Right renal pelvis (tissue), 4 donors: ENCODE measurements at regions not wholly inside any gene's neighbourhood (a gene's known extent, or its start where the extent isn't known, plus 50 kb on each side); places are given as distances from the start of the nearest gene placed in this dataset.

Experiments
- DNase-seq, 4 donors: peaks; one replicate each; pipeline ENCODE4 v3.0.0-alpha.2; 2013; ENCODE audit warnings: low read depth in 4 of 4, low spot score in 3 of 4, missing footprints in 1 of 4

DNA sequence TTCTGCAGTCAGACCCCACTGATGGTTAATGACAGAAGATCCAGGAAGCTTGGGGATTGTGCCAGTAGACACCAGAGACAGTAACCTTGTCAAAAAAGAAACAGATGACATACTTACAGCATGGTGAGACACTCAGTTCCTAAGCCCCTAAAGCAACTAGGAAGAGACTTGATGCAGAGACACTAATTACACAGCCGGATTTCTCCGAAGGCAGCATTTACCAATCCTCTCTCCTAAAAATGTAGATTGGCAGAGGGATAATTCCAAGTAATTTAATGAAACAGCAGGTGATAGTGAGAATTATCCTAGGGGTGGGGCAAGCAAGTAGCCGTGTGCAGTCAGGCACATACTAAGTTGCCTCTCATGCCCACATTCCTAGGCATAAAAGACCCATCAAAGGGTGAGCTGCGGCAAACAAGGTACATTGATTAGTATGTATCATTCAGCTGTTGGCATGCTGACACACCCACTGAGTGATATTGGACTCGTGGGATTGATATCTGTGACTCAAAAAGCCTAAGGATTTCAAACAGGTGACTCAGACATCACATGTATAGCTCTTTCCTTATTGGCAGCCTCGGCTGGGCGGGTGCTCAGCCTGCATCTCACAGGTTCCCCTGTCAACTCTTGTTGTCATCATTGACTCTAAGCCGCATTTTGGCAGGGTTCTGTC lies 296.7 kb upstream of the ATP5MC3 start:
- DNase-seq, result no peak

DNA sequence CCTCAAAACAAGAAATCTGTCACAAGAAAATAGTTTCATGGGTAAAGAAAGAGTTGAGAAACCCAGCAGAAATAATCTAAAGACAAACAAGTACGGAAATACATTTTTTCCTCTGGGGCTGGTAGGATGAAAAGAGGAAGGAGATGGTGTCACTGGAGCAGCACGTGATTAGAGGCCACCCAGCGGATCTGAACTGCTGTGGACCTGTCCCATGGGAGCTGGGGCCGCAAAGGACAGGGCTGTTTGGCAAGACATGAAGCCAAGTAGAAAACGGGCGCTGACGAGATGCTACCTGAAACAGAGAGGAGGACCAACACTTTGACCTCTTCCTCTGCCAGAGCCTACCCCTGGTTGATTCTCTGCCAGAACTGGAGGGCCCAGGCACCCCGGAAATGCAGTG lies 295.4 kb upstream of the ATP5MC3 start:
- DNase-seq, result no peak

DNA sequence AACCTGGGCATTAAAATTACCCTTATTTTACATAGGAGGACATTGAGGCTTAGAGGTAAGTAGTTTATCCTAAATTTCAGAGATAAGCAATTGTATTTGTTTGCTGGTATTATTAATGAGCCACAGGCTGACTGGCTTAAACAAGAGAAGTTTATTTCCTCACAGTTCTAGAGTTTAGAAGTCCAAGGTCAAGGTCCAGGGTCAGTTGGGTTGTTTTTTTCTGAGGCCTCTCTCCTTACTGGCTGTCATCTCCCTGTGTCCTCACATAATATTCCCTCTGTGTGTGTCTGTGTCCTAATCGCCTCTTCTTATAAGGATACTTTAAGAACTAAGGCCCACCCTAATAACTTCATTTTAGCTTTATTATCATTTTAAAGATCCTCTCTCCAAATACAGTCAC lies 294.9 kb upstream of the ATP5MC3 start:
- DNase-seq, result no peak

DNA sequence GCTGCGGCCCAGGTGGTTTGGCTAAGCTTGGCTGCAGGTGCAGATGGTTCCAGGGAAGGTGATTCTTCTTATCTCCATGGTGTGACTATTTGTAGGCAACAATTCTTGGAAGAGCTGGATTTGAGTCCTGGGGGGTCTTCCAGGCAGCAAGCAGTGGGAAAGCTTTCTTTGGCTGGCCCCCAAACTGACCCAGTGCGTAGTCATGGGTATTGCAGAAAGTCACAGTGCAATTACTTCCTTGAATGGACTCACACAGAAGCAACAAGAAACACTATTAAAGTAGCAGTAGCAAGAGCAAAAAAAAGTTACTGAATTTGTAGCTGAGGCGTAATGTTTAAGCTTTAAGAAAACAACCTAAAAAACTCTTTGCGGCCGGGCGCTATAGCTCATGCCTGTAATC lies 293.6 kb upstream of the ATP5MC3 start:
- DNase-seq, result no peak

DNA sequence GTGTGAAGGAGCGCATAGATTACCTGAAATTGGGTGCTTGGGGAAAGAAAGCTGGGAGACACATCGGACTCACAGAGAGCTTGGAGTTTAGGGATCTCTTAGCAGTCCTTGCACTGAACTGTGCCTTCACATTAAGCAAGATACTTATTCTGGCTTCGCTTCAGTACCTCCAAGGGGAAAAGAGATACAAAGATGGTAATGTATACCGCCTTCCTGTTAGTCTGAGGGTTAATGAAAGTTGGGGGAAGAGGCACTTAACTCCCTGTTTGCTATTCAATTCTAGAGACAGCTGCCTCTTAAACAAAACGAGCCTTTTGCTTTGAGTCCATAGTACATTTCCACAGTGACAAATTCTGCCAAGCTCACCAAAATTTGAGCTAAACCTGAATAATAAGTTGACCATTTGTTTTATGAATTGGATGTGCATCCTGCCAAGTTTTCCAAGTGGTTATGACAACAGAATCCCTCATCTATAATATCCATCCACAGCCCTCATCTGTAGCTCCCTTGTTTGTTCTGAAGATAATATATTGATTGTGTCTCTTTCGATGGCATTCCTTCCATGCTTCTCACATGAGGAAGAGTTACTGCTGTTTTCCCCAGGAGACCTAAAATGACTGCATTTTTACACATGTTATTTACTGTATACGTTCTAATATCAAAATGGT lies 287.1 kb upstream of the ATP5MC3 start:
- peak in 1 of 4 donors; percentile 26 for DNase-seq

DNA sequence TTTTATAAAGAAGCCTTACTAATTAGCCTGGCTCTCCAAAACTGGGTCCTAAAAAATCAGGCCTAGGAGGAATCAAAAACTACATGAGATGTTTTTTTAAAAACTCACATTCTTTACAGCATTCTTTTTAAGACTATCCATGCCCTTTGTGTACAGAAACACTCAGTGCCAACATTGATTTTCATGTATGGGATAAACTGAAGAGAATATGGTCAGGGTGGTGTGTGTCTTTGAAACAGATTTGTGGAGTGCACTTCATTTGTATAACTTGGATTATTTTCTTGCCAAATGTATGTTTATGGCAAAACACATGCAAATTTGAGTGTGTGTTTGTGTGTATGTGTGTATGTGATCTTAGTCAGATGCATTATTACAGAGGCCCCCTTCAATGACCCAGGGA lies 283.6 kb upstream of the ATP5MC3 start:
- DNase-seq, result no peak

DNA sequence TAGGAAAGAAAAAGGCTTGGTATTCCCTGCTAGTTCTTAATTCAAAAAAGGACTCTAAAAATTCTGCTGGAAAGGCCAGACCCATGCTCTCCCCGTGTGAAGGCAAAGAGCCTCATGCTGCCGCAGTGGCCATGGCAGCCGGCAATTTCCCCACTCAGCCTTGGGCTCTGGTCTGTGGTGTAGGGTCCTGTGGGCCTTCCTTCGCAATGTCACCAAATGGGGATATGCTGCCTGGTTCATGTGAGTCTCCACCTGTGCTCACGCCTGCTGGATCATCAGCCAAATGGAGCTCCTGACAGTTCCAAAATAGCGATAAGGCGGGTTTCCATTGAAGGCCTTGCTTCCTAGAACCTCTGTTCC lies 282.8 kb upstream of the ATP5MC3 start:
- DNase-seq, result no peak

DNA sequence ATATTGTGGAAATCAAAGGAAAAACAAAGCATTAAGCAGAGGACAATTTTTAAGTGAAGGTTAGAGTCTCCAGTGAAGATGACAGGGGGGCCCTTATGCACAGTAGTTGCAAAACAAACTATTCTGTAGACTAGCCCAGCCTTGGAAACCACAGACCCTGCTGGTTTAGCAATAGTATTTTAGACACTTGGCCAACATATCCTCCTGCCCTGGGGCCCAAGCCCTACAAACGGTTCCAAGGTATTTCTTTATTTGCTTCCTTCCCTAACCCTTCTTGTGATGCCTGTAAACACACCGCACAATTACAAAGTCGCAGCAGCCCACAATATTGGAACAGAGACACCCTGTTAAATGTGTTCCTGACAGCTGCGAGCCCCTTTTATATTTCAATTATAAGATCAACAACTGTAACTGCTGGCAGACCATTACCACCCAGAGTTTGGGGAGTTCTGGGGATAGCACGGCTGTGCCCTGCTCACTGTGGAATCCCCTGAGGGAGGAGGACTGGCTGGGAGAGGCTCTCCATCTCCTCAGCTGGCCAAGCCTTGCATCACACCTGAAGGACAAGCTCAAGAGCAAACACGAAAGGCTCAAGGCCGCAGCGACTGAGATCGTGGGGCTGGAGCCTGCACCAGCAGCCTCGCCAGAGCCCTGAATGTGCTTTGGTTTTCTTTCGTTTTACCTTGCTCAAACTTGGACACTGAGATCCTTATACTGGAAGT lies 282.2 kb upstream of the ATP5MC3 start:
- no peak for DNase-seq

DNA sequence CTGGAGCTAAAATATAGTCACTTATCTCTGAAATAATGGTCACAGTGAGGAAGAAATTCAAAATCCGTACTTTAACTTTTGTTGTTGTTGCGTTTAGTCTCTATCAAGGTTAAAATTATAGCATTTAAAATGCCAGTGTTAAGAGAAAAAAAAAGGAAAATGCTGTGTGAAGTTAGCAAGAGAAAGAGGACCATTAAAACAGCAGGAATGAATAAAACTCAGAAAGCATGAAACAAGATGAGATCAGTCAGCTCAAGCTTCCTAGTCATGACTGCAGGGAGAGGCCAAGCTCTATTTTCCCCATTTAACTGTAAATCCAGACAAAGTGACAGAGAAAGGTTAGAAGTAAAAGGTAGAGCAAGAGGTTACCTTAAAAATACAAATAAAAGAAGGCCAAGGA lies 281.7 kb upstream of the ATP5MC3 start:
- DNase-seq, result no peak

DNA sequence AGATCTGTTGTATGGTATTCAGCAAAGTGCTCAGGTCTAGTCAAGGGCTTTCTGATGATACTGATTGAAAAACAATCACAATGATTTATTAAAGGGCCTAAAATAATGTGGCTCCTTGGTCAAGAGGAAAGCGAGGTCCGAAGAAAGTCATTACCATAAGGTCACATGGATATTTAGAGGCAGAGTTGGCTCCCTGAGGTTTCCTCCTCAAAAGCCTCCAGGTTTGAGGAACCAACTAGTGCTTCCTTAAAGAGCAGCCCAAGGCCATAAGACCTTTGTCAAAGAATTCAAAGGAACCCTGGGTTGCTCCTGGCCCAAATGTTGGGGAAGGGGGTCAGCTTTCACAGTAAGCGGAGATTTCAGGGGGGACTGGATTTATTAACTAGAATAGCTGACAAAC lies 280.7 kb upstream of the ATP5MC3 start:
- no peak for DNase-seq

DNA sequence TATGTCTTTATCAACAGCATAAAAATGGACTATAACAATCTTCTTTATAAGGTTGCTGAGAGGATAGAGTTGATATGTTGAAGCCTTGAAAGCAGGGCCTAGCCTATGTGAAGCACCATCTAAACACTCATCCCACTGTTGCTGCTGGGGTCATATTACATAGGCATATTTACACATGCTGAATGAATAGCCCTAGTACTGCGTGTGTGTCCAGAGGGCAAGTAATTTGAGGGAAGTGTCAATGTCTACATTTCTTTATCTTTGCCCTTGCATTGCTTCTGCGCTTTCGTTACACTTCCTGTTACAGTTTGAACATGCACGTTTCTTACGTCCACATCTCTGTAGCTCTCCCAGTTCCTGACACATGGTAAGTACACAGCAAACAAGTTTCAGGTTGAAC lies 280.3 kb upstream of the ATP5MC3 start:
- no peak for DNase-seq

DNA sequence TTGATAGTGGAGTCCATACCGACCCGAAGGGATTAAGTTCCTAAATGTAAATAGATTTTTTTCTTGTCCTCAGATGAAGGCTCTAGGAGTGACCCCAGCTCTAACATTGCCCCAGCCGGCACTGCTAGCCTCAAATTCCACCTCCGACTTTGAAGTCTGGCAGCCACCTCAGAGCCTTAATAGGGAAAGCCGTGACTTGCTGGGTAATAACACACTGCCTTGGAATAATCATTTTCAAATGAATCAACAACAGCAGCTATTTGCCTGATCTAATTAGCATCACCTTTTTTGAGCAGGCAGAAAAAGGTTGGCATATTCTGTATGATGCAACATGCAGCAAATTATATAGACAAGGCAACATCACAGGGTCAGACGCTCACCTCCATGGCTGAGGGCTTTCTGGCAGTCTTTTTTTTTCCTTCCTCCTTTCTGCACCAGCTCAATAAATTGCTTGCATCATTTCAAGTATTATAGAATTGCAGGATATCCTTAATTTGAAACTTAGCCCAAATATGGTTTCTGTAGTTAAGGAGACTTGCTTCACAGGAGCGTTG lies 276.5 kb upstream of the ATP5MC3 start:
- DNase-seq, result no peak

DNA sequence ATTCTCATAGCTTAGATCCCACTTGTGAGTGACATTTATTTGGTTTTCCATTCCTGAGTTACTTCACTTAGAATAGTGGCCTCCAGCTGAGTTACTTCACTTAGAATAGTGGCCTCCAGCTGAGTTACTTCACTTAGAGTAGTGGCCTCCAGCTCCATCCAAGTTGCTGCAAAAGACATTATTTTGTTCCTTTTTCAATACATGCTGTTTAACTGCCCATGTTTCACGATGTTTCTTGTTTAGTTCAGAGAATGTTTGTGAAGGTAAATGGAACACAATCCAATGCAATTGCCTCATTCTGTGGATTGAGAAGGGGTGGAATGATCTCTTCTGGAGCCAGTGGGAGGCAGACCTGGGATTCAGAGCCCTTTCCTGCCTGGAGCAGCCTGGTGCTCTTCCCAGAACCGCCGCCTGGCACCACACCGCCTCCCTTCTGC lies 273.5 kb upstream of the ATP5MC3 start:
- no peak for DNase-seq

DNA sequence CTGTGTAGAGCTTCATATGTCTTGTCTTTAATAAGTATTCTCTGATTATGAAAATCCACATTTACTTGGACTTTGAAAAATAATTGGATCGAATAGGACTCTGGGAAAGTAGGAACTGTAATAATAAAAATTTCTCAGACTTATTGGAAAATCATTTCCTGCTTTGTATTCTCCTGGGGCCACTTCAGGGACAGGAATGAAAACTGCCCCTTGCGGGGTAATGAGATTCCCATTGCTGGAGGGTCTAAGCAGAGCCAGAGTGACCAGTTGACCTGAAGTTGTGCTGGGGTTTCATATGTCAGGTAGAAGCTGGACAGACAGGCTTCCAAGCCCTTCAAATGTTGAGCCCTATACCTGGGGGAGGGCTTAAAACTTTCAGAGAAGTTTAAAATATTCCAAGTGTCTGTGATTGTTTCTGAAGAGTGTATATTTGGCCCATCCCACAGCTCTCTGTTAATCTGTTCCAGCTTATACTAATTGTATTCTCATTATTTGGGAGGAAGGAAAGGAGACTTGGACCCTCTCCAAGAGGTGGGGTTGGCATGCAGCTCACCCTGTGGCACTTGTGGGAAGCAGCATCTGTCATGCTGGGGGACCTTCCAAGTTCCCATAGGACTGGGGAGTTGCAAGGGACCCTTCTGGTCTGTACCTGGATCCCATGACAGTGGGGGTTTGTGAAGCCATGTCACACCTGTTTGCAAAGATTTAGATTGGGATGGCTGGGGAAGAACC lies 268.7 kb upstream of the ATP5MC3 start:
- no peak for DNase-seq

DNA sequence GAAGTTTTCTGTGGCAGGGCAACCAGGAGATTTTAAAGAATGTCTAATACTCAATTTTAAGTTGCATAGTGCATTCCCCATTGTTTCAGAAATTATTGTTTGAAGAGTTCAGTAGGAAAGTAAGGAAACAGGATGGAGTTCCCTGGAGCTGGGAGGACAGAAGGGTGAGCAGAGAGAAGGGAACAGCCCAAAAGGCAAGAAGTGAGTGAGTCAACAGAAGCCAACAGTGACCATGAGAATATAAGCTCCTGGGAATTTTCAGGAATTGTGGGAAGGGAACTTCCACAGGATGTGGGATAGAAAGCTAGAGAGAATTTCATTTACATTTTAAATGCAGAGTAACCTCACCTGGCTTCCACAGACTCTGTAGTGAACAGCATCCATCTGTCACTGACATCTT lies 268.1 kb upstream of the ATP5MC3 start:
- DNase-seq, result no peak

DNA sequence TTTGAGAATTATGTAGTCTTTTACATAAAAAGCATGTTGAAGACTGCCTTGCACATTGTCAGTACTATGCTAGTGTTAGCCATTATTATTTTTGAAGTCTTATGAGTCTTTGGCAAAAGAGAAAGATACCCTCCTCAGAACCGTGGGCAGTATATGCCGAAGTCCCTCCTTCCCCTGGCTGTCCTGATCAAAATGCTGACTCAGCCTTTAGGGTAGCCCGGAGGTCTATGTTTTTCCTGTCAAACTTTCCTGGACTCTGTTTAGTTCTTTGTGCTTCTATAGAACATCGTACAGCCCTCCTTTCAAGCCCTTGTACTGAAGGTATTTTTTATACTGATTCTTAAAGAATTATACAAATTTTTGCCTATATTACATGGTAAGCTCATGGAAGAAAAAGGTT lies 264.7 kb upstream of the ATP5MC3 start:
- no peak for DNase-seq

DNA sequence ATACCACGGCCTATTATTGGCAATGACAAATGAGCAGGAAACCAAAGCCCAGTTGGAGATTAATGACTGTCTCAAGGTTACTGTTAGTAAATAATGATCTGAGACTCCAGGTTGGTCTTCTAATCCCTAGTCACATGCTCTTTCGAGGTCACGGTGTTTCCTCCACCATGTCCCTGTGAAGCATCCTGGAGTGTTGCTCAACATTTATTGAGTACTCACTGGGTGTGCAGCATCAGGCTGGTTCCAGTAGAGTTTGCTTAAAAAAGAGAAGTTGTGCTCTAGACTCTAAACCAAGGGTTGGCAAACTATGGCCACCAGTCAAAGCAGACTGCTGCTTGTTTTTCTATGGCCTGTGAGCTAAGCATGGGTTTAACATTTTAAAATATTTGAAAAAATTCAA lies 263.8 kb upstream of the ATP5MC3 start:
- DNase-seq, result no peak

DNA sequence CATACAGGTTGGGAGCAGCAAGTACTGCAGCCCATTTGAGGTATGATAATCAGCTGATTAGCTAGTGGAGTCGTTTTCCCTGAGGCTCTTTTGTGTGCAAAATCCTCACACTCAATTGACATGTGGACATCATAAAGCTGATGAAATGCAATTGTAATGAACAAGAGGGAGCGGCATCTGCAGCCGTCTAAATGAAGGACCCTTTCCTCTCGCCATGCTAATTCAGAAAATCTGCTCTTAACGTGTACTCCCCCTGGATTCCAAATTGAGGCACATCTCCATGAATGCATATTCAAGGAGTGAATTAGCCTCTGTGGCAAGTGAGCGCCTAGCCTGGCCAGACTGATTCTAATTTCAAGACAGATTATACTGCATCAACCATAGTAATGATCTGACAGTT lies 260.9 kb upstream of the ATP5MC3 start:
- DNase-seq, result no peak

DNA sequence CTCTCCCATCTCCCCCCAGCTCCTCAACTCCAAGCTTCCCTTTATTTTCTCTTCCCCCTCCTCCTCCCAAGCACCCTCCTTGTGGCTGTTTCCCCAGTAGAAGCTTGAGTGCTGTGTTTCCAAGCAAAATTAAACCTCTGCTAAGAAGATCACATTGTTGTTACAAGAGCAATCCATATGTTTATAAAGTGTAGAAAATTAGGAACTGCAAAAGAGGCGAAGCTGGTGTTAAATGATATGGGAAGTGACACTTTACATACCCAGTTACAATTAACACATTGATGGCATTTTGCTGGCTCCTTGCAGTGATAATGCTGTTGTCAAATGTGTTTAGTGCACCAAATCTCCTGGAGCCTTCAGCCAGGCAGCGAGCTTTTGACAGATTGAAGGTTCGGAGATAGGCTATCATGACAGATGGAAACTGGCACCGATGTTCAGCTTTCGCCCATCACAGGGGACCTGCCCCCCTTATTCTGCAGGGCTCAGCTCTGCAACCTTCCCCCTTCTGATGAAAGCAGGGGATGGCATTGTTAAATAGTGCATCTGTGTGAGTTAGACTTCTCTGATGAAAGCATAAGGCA lies 259.8 kb upstream of the ATP5MC3 start:
- no peak for DNase-seq

DNA sequence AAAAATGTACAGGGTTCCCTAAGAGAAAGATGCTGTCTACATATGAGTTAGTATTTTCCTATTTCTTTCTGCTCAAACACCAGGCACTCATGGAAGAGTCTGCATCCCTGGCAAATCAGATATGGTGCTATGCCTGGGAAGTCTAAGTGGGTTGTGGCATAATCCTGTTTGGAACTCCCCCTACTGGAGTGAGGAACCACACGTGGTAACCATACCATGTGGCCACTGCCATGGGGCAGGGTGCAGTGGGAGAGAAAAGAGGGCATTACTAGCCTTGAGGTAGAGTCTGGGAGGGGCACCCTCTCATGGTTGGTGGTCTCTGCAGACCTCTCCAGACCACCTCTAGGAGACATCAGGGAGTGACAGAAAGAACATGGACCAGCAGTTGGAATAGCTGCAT lies 257.9 kb upstream of the ATP5MC3 start:
- DNase-seq, result no peak

DNA sequence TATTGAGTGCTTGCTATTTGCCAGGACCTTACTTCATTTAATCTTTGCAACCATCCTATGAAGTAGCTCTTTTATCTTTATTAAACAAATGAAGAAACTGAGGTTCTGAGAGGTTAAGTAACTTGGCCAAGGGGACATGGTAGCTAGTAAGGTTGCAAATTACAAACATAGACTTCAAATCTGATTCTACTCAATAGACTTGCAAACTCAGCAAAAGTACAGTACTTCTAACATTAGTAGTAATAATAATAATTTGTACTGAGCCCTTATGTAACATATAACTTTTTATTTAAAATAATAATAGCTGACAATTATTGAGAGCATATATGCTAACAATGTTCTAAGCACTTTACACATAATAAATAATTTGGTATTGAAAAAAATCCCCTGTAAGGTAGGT lies 255.7 kb upstream of the ATP5MC3 start:
- DNase-seq, result no peak
